HFF-Myc (cell line): ENCODE measurements at regions not wholly inside any gene's neighbourhood (a gene's known extent, or its start where the extent isn't known, plus 50 kb on each side); places are given as distances from the start of the nearest gene placed in this dataset.

Experiments used
- DNase-seq: peaks from one replicate; pipeline ENCODE4 v3.0.0-alpha.2; 2011; ENCODE audit warnings: low read depth; ENCODE audit errors: extremely low read depth
- H3K4me3 ChIP-seq: replicated peaks from 2 replicates; pipeline ENCODE4 v1.5.1; 2011; ENCODE audit warnings: low read depth, mild to moderate bottlenecking, control low read depth, low read length
- TF ChIP-seq, protein P1 (sequence below): IDR thresholded peaks from 2 replicates; pipeline ENCODE4 v1.5.1; 2012; ENCODE audit warnings: mild to moderate bottlenecking, low read depth, low read length, control low read depth; ENCODE audit errors: missing control alignments

DNA sequence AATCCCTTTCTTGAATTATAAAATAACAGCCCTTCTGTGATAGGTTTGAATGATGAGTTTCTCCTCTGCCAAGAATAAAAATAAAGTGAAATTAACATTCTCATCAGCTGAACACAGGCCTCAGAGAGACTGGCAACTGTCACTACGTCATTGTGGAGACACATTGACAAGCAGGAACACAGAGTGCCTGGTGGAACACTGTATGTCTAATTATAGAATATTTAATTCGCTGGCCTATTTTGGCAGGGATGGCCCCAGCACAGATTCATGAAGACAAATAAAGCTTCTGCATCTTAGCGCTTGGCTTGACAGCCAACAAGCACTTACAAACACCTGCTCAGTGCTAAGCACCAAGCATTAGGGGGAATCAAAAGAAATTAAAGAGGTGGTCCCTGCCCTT is 52.0 kb upstream of the SMYD2 start:
- no peak for DNase-seq
- TF ChIP-seq, protein P1, sequence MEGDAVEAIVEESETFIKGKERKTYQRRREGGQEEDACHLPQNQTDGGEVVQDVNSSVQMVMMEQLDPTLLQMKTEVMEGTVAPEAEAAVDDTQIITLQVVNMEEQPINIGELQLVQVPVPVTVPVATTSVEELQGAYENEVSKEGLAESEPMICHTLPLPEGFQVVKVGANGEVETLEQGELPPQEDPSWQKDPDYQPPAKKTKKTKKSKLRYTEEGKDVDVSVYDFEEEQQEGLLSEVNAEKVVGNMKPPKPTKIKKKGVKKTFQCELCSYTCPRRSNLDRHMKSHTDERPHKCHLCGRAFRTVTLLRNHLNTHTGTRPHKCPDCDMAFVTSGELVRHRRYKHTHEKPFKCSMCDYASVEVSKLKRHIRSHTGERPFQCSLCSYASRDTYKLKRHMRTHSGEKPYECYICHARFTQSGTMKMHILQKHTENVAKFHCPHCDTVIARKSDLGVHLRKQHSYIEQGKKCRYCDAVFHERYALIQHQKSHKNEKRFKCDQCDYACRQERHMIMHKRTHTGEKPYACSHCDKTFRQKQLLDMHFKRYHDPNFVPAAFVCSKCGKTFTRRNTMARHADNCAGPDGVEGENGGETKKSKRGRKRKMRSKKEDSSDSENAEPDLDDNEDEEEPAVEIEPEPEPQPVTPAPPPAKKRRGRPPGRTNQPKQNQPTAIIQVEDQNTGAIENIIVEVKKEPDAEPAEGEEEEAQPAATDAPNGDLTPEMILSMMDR: no peak
- H3K4me3 ChIP-seq: no peak overlapping the region

DNA sequence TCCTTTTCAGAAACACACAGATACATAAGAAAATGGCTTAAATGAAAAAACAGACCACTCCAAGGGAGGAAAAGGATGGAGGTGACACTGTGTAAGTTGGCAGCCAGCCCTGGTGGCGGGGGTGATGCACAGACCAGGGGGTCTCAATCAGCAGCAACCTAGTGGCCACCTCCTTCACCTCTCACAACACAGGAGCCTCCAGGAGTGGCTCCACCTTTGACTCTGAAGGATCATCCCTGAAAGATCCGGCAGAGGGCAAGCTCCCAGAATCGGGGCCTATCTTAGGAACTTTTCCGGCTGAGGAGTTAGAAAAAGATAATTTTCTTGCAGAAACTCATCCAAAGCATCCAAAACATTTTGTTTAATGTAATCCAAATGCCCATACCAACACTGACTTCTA is 51.2 kb upstream of the SMYD2 start:
- TF ChIP-seq, protein P1: no peak
- no peak overlapping the region for H3K4me3 ChIP-seq
- no peak for DNase-seq
